NOMO-1 treated with dmso at 0.1 percent for 144 hours (cell line): ENCODE measurements at regions not wholly inside any gene's neighbourhood (a gene's known extent, or its start where the extent isn't known, plus 50 kb on each side); places are given as distances from the start of the nearest gene placed in this dataset.
"Not testable (repeated sequence)": the region's sequence is repeated elsewhere in the genome, so short reads cannot be mapped to it uniquely, and the experiment has no call there.

ENCODE experiments used
- DNase-seq: peaks from one replicate; lab custom pipeline; 2025; ENCODE audit not compliant: unreplicated experiment; lab: John Stamatoyannopoulos, UW

GRCh38 chr4:160563552-160564282 is 1460.8 kb downstream of the RAPGEF2 start:
- no peak for DNase-seq

DNA sequence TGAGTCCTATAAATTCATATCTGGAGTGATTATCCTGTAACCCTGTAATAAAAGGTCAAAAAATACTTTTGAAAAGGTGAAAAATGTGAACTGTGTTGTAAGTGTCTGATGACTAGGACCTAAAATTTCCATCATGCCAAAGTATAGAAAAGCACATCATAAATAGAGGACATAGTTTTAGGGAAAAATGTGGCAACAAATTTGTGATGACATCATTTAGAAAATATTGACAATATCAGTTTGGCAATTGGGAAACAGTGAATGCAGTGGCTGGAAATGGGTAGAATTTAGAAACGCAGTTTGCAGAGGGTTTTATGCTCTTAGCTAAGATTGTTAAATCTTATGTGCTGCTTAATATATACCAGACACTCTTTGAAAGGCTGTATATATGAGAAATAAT is 1464.8 kb downstream of the RAPGEF2 start:
- no peak for DNase-seq

DNA sequence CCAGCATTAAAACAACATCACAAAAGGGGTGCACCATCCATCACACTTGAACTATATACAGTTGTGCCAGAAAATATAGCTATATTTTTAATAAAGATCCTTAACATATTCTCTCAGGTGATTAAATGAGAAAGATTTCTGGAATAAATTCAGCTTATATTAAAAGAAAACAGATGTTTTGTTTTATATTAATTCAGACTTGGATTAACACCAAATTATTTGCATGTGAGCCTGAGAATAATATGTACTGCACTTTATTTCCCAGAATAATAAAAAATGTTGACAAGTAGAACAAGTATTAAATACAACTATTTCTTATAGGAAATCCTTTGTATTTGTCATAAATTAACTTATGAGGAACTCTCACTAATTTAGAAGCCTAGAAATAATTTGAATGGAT is 1467.4 kb downstream of the RAPGEF2 start:
- no peak for DNase-seq

GRCh38 chr4:160574272-160574671 is 1471.4 kb downstream of the RAPGEF2 start:
- not testable (repeated sequence) for DNase-seq

DNA sequence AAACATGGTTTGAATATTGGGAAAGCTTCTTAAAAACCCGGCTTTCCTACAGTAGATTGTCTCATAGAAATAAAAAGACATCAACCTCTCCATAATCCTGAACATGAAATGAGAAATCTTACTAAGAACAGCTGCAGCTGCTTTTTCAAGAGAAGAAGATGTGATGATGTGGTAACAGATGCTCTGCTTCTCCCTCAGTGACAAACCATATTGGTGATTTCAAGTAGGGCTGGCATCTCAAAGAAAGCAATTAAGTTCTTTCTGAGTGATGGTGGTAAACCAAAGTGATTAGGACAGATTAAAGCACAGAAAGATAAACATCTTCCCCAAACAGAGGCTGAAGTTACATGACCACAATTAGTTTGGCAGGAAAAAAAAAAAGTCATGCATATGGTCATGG is 1477.7 kb downstream of the RAPGEF2 start:
- no peak for DNase-seq

DNA sequence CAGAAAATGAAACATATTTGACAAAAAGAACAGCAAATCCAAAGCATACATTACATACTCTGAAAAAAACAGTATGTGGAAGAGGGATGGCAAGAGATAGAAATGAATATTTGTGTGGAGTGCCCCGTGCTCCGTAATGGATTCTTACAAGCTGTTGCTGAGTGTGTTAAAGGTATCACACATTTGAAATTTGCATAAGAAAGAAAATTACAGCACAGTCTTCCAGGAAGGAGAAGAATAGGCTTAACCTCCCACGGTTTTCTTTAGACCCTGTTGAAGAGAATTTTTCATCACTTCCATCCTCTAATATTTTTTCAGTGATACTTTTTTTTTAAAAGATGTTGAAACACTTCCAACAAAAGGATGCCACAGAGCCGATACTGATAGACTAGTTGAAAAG is 1489.4 kb downstream of the RAPGEF2 start:
- no peak for DNase-seq

DNA sequence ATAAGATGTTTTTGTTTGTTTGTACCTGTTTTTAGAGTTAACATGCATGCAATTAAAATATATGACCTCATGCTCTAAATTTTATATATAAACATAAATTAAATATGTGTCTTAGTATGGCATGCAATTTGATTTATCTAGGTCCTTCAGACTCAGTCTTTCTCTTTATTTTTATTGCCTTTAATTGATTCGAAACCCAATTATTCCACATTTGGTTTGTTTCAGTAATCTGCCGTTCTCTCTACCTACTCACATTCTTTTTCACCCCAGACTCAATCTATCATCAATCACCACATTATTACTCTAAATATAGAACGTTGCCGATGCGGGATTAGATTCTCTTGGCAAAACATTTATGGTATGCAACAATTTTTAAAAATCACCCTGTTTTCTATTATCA is 1492.8 kb downstream of the RAPGEF2 start:
- no peak for DNase-seq

DNA sequence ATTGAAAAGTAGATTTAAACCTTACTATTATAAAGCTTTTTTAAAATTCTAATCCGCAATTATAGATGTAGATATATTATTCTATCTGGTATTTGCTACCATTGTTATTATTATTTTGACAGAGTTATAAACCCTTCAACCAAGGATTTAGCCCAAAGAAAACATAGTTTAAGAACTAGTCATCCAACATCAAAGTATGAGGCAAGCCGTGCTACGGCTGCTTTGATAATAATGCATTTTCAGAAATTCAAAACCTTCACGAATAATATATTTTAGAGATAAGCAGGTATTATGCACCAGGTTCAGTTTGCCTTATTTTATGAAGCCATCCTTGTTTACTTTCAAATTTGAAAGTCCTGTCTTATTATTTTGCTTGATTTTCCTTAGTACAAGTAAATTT is 1501.7 kb downstream of the RAPGEF2 start:
- DNase-seq, result no peak

DNA sequence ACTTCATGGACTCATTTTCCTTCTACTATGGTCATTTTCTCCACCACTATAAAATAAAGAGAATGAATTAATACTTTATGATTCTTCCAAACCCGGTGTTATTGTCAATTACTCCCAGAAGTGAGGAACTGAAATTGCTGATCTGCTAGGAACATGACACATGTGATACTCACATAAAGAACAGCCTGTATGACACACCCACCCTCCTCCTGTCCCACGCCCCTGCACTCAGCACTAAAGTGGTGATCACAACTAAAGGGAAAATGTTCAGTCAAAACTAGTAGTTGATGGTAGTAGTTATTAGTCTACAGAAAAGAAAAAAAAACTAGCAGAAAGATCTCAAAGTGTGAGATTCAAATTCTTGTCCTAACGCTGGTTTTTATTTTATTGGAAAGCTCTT is 1508.3 kb downstream of the RAPGEF2 start:
- DNase-seq, result no peak

- DNase-seq, result no peak
Measured at GRCh38 chr4:160631044-160631443, 1528.2 kb downstream of the RAPGEF2 start.

DNA sequence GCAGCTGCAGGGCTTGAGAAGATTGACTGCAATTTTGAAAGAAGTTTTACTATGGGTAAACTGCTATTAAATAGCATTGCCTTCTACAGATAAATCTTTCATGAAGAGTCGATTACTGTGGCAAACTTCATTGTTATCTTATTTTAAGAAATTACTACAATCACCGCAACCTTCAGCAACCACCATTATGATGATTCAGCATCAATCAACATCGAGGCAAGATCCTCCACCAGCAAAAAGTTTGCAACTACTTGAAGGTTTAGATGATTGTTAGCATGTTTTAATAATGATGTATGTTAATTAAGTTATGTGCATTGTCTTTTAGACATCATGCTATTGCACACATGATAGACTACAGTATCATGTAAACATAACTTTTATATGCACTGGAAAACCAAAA is 1511.0 kb downstream of the FSTL5 start:
- DNase-seq, result no peak

- DNase-seq, result no peak
Measured at GRCh38 chr4:160675550-160675949, 1488.2 kb downstream of the FSTL5 start.

DNA sequence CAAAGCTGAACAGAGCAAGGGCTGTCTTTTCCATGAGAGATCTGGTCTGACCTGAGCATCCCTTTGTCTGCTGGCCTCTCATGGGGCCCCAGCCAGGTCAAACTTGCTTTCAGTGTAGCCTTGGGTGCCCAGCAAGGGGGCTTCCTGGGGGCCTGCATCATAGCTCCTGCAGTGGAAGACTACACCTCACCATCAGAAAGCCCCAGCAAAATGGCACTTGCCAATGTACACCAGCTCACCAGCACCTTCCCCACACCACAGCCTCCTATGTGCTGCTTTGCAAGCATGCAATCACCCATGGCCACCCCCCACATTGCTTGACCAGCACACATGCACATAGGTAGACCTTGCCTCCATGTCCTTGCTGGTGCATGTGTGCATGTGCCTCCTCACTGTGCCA is 1478.1 kb downstream of the FSTL5 start:
- no peak for DNase-seq

DNA sequence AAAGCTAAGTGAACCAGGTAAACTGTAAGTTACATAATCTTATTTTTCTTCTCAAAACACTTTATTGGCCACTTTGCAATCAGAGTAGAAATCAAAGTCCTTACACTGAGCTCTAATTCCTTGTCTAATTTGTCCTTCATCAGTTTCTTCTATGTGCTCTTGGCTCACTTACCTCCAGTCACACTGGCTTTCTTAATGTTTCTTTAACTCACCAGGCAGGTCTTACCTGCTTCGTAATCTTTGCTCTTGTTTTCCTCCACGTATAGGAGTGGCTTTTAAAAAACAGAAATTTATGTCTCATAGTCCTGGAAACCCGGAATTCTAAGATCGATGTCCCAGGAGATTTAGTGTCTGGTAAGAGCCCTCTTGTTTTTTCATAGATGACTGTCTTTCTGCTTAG is 1462.1 kb downstream of the FSTL5 start:
- no peak for DNase-seq

DNA sequence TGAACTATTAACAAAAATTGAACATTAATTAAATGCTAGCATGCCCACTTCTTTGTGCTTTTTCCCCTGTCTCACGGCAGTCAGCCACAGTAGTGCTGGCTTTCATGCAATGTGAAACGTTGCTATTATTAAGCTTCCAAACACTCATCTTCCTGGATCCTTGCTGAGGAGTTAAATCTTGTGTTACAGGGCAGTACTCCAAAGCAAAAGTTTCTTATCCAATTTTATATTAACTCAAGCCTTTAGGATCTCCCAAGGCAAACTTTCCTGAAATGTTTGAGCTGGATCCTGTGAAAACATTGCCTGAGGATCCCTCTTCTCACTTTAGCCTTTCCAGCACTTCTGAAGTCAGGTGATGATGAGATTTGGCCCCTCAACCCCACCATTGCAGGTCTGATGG is 1454.8 kb downstream of the FSTL5 start:
- no peak for DNase-seq

DNA sequence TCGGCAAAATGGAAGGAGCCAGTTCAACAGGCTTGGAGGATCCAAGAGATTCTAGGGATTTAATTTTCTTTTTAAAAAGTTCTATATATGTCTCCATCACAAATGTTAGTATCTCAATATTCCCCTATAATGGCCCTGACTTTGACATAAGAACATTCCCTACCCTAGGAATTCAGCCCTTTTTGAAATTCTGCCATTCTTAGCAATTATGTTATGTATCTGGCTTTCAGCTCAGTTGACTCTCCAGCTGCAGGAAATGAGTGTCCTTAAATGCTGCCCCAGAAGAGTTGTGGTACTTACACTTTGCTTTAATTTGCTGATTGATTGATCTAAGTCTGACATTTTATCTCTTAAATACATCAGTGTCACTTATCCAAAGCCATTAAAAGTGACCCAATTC is 1454.3 kb downstream of the FSTL5 start:
- DNase-seq, result no peak

- no peak for DNase-seq
Measured at GRCh38 chr4:160716551-160716950, 1447.2 kb downstream of the FSTL5 start.

DNA sequence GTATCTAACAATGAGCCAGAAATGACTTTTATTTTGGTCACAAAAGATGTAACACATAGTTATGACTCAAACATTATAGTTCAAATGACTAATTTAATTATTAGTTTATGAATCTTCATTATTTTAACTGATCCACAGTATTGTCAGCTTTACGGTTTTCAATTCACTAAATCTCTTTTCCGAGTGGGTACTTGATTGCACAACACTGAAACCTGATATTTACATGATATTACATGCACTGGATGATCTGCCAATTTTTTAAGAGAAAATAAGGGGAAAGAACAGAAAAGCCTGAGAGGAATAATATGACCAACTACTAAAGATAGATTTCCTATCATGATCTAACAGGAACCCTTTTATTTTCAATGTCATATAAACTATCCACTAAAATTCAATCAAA is 1446.0 kb downstream of the FSTL5 start:
- no peak for DNase-seq

DNA sequence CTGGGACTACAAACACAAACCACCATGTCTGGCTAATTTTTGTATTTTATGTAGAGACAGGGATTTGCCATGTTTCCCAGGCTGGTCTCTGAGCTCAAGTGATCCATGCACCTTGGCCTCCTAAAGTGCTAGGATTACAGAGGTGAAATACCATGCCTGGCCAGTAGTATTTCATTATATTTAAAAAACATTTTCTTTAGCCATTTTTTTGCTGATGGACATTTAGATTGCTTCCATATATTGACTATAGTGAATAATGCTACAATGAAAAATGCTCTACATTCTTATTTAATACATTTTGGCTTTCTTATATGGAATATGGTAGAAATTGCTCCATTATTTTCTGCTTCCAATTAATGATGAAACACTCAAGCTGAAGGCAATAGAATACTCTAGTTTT is 1439.7 kb downstream of the FSTL5 start:
- DNase-seq, result no peak

DNA sequence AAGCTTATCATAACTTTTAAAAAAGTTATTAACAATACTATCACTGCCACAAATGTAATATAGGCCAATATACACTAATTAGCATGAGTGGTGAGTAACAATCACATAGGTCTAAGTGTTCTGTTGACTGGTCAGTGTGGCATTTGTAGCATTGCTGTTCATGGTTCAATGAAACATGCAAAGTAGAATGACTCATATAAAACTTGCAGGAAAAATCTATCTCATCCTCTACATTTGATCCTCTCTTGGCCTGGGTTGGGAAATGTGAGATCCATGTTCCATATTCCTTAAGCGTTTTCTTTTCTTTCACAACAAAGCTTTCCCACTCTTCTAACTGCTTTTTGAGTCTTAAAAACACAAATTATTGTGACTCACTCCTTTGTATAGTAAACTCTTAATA is 1418.7 kb downstream of the FSTL5 start:
- DNase-seq, result no peak

- not testable (repeated sequence) for DNase-seq
Measured at GRCh38 chr4:160746585-160746984, 1417.2 kb downstream of the FSTL5 start.

GRCh38 chr4:160772668-160773067 is 1391.1 kb downstream of the FSTL5 start:
- DNase-seq, result no peak

DNA sequence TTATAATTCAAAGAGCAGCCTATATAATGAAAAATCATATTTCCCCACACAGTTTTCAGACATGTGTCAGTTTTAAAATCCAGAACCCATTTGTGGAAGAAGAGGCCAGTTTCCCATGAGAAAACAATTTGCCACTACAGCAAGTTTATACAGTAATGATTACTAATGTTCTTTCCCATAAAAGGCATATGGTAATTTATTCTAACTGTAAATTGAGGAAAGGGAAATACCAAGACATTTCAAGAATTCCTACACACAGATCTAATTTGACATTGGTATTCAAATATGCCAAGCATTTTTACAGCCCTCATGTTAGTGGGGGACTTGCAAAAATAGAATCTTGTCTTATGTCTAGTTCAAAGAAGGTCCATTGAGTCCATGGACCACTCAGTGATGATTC is 1368.6 kb downstream of the FSTL5 start:
- no peak for DNase-seq
